HepG2 (cell line): ENCODE measurements at regions not wholly inside any gene's neighbourhood (a gene's known extent, or its start where the extent isn't known, plus 50 kb on each side); places are given as distances from the start of the nearest gene placed in this dataset.

ENCODE experiments used
- DMAP1 ChIP-seq: IDR thresholded peaks from 2 replicates; pipeline ENCODE4 v1.6.1; 2016
- DMTF1 ChIP-seq: sonication (generic); formaldehyde crosslinking; IDR thresholded peaks from 2 replicates; pipeline ENCODE4 v1.4.0; 2020; ENCODE audit warnings: mild to moderate bottlenecking, missing genetic modification reagents
- DNMT3B ChIP-seq: conservative IDR thresholded peaks from 2 replicates; pipeline ENCODE4 v1.6.1; 2016; ENCODE audit warnings: missing biosample characterization, control low read depth
- ELF4 ChIP-seq: sonication (generic); formaldehyde crosslinking; IDR thresholded peaks from 2 replicates; pipeline ENCODE4 v1.5.0; 2020; ENCODE audit warnings: missing genetic modification reagents, mild to moderate bottlenecking, moderate library complexity, borderline replicate concordance
- GZF1 ChIP-seq: sonication (generic); formaldehyde crosslinking; IDR thresholded peaks from 2 replicates; pipeline ENCODE4 v1.5.1; 2020; ENCODE audit warnings: mild to moderate bottlenecking, missing genetic modification reagents
- MAX ChIP-seq: IDR thresholded peaks from 2 replicates; pipeline ENCODE4 v1.6.1; 2012; ENCODE audit warnings: inconsistent platforms
- PBX2 ChIP-seq: IDR thresholded peaks from 2 replicates; pipeline ENCODE4 v1.6.1; 2016; ENCODE audit warnings: control low read depth
- PRDM15 ChIP-seq: sonication (generic); formaldehyde crosslinking; IDR thresholded peaks from 2 replicates; pipeline ENCODE4 v1.4.0; 2020; ENCODE audit warnings: missing genetic modification reagents
- SIN3A ChIP-seq: IDR thresholded peaks from 2 replicates; pipeline ENCODE4 v1.6.1; 2011; ENCODE audit warnings: low read depth, mild to moderate bottlenecking, control low read depth, low read length, borderline replicate concordance
- TCF7L2 ChIP-seq: IDR thresholded peaks from 2 replicates; pipeline ENCODE4 v1.6.1; 2011; ENCODE audit warnings: mild to moderate bottlenecking, low read depth, low read length, moderate library complexity
- ZMAT3 ChIP-seq: sonication (generic); formaldehyde crosslinking; conservative IDR thresholded peaks from 2 replicates; pipeline ENCODE4 v1.7.0; 2021; ENCODE audit warnings: missing genetic modification reagents
- ZNF484 ChIP-seq: sonication (generic); formaldehyde crosslinking; IDR thresholded peaks from 2 replicates; pipeline ENCODE4 v1.5.1; 2020; ENCODE audit warnings: mild to moderate bottlenecking, low read depth, missing genetic modification reagents, borderline replicate concordance
- ZNF761 ChIP-seq: sonication (generic); formaldehyde crosslinking; conservative IDR thresholded peaks from 2 replicates; pipeline ENCODE4 v1.4.0; 2020; ENCODE audit warnings: mild to moderate bottlenecking, missing genetic modification reagents
- TF ChIP-seq, protein P1 (sequence below): fragments of 450-650 bp; IDR thresholded peaks from 2 replicates; pipeline ENCODE4 v1.6.1; 2016

DNA sequence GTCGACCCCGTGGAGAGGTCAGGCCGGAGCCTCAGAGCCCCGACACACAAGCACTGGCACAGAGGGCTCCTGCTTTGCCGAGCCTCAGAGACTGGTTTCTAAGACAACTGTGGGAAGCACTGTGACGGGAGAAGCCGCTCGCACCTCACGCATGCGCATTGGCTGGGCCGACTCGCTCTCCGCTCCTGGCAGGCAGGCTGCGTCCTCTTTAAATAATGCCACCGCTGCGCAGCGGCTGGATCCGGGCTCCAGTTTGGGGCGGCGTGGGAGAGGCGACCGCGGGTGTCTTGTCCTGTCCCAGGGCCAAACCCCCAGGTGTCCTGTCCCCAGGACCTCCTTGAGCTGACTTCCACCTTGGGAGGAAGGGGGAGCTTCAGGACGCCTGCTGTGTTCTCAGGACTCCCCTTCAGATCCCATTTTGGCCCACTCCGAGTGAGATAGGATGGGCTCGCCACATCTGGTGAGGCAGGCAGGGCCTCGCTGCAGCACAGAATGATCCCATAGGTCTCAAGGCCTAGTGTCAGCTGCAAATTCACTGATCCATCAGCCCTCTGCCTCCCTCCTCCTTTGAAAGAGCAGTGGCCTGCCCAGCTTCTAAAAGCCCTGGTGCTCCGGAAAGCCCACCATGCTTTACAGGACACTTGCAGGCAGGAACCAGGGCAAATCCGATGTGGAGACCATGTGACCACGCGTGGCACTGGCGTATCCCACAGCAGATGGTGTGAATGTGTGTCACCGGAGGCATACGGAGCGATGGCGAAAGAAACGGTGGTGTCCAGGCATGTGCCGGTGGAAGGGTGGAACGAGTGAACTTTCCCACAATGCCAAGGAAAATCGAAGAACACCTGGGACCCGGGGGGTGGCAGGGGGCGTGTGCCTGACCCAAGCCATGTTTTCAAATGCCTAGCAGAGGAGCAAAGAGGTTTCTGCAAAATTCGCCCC is 169.3 kb upstream of the ZNF337 start (continued):
- TF ChIP-seq ZNF484 (CRISPR knock-in tag) (no peak), SIN3A (no peak), TCF7L2 (no peak), PBX2 (no peak), PRDM15 (CRISPR knock-in tag) (no peak), DMTF1 (no peak), ZMAT3 (CRISPR knock-in tag) (no peak), ELF4 (no peak), GZF1 (CRISPR knock-in tag) (no peak), MAX (no peak), DMAP1 (CRISPR knock-in tag) (no peak), ZNF761 (no peak), DNMT3B (CRISPR knock-in tag) (no peak)
- TF ChIP-seq, protein P1, sequence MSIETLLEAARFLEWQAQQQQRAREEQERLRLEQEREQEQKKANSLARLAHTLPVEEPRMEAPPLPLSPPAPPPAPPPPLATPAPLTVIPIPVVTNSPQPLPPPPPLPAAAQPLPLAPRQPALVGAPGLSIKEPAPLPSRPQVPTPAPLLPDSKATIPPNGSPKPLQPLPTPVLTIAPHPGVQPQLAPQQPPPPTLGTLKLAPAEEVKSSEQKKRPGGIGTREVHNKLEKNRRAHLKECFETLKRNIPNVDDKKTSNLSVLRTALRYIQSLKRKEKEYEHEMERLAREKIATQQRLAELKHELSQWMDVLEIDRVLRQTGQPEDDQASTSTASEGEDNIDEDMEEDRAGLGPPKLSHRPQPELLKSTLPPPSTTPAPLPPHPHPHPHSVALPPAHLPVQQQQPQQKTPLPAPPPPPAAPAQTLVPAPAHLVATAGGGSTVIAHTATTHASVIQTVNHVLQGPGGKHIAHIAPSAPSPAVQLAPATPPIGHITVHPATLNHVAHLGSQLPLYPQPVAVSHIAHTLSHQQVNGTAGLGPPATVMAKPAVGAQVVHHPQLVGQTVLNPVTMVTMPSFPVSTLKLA: no peak
